Retinal pigment epithelial cell (primary cell): ENCODE measurements at regions not wholly inside any gene's neighbourhood (a gene's known extent, or its start where the extent isn't known, plus 50 kb on each side); places are given as distances from the start of the nearest gene placed in this dataset.
A peak's percentile ranks its signal among the peaks of the same experiment; 100 is the strongest.

ENCODE experiments used
- DNase-seq: peaks from one replicate; pipeline ENCODE4 v3.0.0-alpha.2; 2010; ENCODE audit warnings: low read depth
- H3K4me3 ChIP-seq: 2 replicates; pipeline ENCODE4 v1.5.1; 2011; ENCODE audit warnings: mild to moderate bottlenecking, low read length, control low read depth, moderate library complexity
- CTCF ChIP-seq: conservative IDR thresholded peaks from 2 replicates; pipeline ENCODE4 v1.5.1; 2011; ENCODE audit warnings: low read depth, low read length, control low read depth, inconsistent platforms

- DNase-seq = peak; percentile 68
- no peak for TF ChIP-seq CTCF
- no peak overlapping the region for H3K4me3 ChIP-seq
Measured at GRCh38 chr9:95822583-95823431, 52.7 kb upstream of the ERCC6L2 start.

- TF ChIP-seq CTCF = no peak
- H3K4me3 ChIP-seq = no peak overlapping the region
- DNase-seq = no peak
Measured at GRCh38 chr9:95822015-95822414, 53.5 kb upstream of the ERCC6L2 start.

DNA sequence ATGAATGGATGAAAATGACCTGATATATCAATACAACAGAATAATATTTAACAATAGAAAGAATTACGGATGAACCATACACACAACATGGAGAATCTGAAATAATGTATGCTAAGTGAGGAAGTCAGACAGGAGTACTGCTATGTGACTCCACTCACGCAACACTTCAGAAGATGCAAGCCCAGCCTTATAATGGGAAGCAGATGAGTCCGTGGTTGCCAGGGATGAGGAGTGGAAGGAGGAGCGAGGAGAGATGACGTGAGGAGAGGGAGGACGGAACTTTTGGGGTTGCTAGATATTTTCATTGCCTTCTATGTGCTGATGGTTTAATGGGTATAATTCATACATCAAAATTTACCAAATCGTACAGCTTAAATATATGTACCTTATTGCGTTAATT lies 55.4 kb upstream of the ERCC6L2 start:
- no peak overlapping the region for H3K4me3 ChIP-seq
- DNase-seq = no peak
- TF ChIP-seq CTCF = no peak

GRCh38 chr9:95819636-95820035 lies 55.9 kb upstream of the ERCC6L2 start:
- no peak for TF ChIP-seq CTCF
- no peak for DNase-seq
- H3K4me3 ChIP-seq = no peak overlapping the region

- TF ChIP-seq CTCF = no peak
- H3K4me3 ChIP-seq = no peak overlapping the region
Measured at GRCh38 chr9:95817205-95817604, 58.3 kb upstream of the ERCC6L2 start.

GRCh38 chr9:95816716-95817115 lies 58.8 kb upstream of the ERCC6L2 start:
- DNase-seq = no peak
- H3K4me3 ChIP-seq = no peak overlapping the region
- TF ChIP-seq CTCF = no peak

More at GRCh38 chr9:95817205-95817604, 58.3 kb upstream of the ERCC6L2 start:
- DNase-seq = no peak

DNA sequence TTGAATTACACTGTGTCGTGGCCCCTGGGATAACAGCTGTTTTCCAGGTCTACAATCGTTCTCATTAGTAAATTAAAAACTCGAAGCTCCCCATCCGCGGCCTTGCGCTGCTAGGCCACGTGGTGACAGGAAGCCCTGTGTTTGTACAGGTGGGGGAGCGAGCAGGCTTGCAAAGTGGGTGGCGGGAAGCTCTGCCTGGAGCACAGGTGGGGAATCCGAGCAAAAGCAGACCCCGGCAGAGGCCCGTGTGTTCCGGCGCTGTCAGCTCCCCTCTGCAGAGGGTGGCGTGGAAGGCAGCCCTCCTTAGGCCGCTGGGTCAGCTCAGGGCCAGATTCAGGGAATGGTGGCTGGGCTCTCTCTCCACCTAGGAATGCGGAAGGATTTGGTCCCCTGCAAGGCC lies 59.5 kb upstream of the ERCC6L2 start:
- DNase-seq = no peak
- TF ChIP-seq CTCF = no peak
- no peak overlapping the region for H3K4me3 ChIP-seq
